Large intestine (tissue), 3 donors: ENCODE measurements at regions not wholly inside any gene's neighbourhood (a gene's known extent, or its start where the extent isn't known, plus 50 kb on each side); places are given as distances from the start of the nearest gene placed in this dataset.
"Not testable (repeated sequence)": the region's sequence is repeated elsewhere in the genome, so short reads cannot be mapped to it uniquely, and the experiment has no call there.

Experiments used
- DNase-seq, 2 donors: peaks; one replicate each; pipeline versions ENCODE4 v3.0.0 to v3.0.0-alpha.2; 2013
- H3K27ac ChIP-seq: one replicate; pipeline ENCODE4 v1.5.1; 2013; ENCODE audit warnings: low read length
- H3K27me3 ChIP-seq: 2 replicates; pipeline ENCODE4 v1.6.1; 2013; ENCODE audit warnings: low read length; ENCODE audit not compliant: control insufficient read depth, insufficient read depth
- H3K36me3 ChIP-seq: 2 replicates; pipeline ENCODE4 v1.6.1; 2013; ENCODE audit warnings: low read length; ENCODE audit not compliant: control insufficient read depth, insufficient read depth
- H3K4me1 ChIP-seq: one replicate; pipeline ENCODE4 v1.6.1; 2013; ENCODE audit warnings: low read length; ENCODE audit not compliant: control insufficient read depth, insufficient read depth
- H3K4me3 ChIP-seq: one replicate; pipeline ENCODE4 v1.5.1; 2013; ENCODE audit warnings: low read length
- H3K9me3 ChIP-seq: one replicate; pipeline ENCODE4 v1.6.1; 2013; ENCODE audit warnings: mild to moderate bottlenecking, low read depth, low read length, moderate library complexity; ENCODE audit not compliant: control insufficient read depth
- WGBS: methylation state at CpG from one replicate; pipeline ENCODE4 v1.1.5; 2013; ENCODE audit warnings: low lambda C conversion rate; ENCODE audit not compliant: insufficient coverage; 5-methylcytosine and 5-hydroxymethylcytosine counted together

DNA sequence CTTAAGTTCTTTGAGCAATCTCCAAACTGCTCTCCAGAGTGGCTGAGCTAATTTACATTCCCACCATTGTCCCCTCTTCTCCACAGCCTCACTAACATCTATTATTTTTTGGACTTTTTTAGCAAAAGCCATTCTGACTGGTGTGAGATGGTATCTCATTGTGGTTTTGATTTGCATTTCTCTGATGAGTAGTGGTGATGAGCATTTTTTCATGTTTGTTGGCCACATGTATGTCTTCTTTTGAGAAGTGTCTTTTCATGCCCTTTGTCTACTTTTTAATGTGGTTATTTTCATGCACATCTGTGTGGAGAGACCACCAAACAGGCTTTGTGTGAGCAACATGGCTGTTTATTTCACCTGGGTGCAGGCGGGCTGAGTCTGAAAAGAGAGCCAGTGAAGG lies 199.7 kb upstream of the TRPC7 start:
- no CpG with 5 or more reads among the region's 1 CpG for WGBS
- not testable (repeated sequence) for H3K36me3 ChIP-seq, DNase-seq

DNA sequence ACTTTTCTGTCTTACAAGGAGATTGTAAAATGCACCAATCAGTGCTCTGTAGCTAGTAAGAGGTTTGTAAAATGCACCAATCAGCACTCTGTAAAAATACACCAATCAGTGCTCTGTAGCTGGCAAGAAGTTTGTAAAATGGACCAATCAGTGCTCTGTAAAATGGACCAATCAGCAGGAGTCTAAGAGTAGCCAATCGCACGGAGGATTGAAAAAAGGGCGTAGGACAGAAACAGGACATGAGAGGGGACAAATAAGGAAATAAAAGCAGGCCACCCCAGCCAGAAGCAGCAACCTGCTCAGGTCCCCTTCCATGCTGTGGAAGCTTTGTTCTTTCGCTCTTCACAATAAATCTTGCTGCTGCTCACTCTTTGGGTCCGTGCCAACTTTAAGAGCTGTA lies 199.1 kb upstream of the TRPC7 start:
- H3K27ac ChIP-seq, H3K4me3 ChIP-seq, DNase-seq, H3K27me3 ChIP-seq, H3K4me1 ChIP-seq, H3K36me3 ChIP-seq, H3K9me3 ChIP-seq: not testable (repeated sequence)
- 100% methylated on average over 1 of the region's 5 CpGs for WGBS

More for the DNA sequence above, 199.7 kb upstream of the TRPC7 start:
- not testable (repeated sequence) for H3K27ac ChIP-seq, H3K27me3 ChIP-seq, H3K4me3 ChIP-seq, H3K4me1 ChIP-seq, H3K9me3 ChIP-seq

- no peaks in the 10 kb centered on the region for H3K36me3 ChIP-seq
- 57% methylated on average over 1 of the region's 6 CpGs for WGBS
- no peak overlapping the region for H3K4me3 ChIP-seq
- H3K27me3 ChIP-seq: no peaks in the 10 kb centered on the region
- H3K9me3 ChIP-seq: no peaks in the 10 kb centered on the region
- no peak for DNase-seq
- no peaks in the 10 kb centered on the region for H3K4me1 ChIP-seq
- H3K27ac ChIP-seq: no peak overlapping the region
Measured at GRCh38 chr5:136563489-136563888, 198.1 kb upstream of the TRPC7 start.

DNA sequence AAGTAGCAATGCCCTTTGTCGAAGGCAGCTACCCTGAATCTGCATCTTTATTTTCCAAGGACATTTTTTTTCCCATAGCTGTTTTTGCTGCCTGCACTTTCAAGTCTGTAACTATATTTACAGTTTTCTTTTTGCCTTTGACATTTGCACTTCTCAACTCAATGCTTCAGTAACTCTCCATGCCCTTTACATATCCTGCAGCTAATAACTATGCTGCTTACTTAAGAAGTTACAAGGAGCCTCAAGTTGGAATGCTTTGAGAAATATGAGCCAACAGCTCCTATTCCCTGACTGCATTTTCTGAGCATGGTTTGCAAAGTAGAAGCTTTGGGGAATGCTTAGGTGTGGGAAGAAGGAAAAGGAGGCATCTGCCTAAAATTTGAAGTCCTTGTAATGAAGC lies 194.8 kb upstream of the TRPC7 start:
- no peaks in the 10 kb centered on the region for H3K4me1 ChIP-seq
- no peak overlapping the region for H3K4me3 ChIP-seq
- H3K27me3 ChIP-seq: no peaks in the 10 kb centered on the region
- no peaks in the 10 kb centered on the region for H3K9me3 ChIP-seq
- no peaks in the 10 kb centered on the region for H3K36me3 ChIP-seq
- WGBS: no CpG with 5 or more reads among the region's 1 CpG
- H3K27ac ChIP-seq: no peak overlapping the region
- no peak for DNase-seq

GRCh38 chr5:136559651-136560050 lies 194.3 kb upstream of the TRPC7 start:
- Histone ChIP-seq H3K27me3 (no peaks in the 10 kb centered on the region), H3K9me3 (no peaks in the 10 kb centered on the region), H3K27ac (no peak overlapping the region), H3K4me3 (no peak overlapping the region), H3K36me3 (no peaks in the 10 kb centered on the region), H3K4me1 (no peaks in the 10 kb centered on the region)
- no peak for DNase-seq
- WGBS: 83% methylated on average over 2 of the region's 2 CpGs

DNA sequence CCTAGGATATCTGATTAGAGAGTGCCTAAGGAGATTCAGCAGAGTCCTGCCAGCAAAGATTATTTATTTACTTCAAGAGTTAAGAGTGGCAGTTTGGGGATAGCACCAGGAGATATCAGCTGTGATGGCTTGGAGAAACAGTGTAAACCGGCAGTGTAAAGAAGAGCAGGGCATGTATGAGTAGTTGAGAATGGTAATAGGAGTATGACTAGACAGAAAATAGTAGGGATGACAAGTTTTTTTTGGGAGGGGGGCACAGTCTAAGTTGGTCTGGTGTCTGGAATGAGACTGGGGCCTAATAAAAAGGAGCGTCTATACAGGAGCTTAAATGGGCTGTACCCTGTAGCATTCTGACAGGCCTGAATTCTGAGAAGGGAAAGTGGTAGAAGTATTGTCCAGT lies 181.8 kb upstream of the TRPC7 start:
- H3K9me3 ChIP-seq, H3K27me3 ChIP-seq, H3K4me1 ChIP-seq, H3K4me3 ChIP-seq, H3K27ac ChIP-seq, H3K36me3 ChIP-seq, DNase-seq: not testable (repeated sequence)
- no CpG with 5 or more reads among the region's 2 CpGs for WGBS

- H3K27ac ChIP-seq, H3K36me3 ChIP-seq, H3K4me1 ChIP-seq, H3K27me3 ChIP-seq, H3K9me3 ChIP-seq, H3K4me3 ChIP-seq, DNase-seq: not testable (repeated sequence)
- WGBS: no CpG with 5 or more reads among the region's 3 CpGs
Measured at GRCh38 chr5:136546441-136546840, 181.1 kb upstream of the TRPC7 start.

- WGBS: no CpG with 5 or more reads among the region's 5 CpGs
- not testable (repeated sequence) for H3K4me1 ChIP-seq, DNase-seq, H3K36me3 ChIP-seq, H3K27me3 ChIP-seq, H3K27ac ChIP-seq, H3K9me3 ChIP-seq, H3K4me3 ChIP-seq
Measured at GRCh38 chr5:136545031-136545430, 179.7 kb upstream of the TRPC7 start.

DNA sequence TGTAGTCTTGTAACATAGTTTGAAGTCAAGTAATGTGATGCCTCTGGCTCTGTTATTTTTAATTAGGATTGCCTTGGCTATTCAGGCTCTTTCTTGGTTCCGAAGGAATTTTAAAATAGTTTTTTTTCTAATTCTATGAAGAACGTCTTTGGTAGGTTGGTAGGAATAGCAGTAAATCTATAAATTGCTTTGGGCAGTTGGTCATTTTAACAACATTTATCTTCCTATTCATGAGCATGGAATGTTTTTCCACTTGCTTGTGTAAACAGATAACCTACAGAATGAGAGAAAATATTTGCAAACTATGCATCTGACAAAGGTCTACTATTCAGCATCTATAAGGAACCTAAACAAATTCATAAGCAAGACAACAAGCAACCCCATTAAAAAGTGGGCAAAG lies 173.2 kb upstream of the TRPC7 start:
- H3K36me3 ChIP-seq: no peaks in the 10 kb centered on the region
- no peaks in the 10 kb centered on the region for H3K9me3 ChIP-seq
- no peak for DNase-seq
- no peak overlapping the region for H3K4me3 ChIP-seq
- H3K27me3 ChIP-seq: no peaks in the 10 kb centered on the region
- no peak overlapping the region for H3K27ac ChIP-seq
- H3K4me1 ChIP-seq: no peaks in the 10 kb centered on the region
- 100% methylated on average over 2 of the region's 2 CpGs for WGBS

DNA sequence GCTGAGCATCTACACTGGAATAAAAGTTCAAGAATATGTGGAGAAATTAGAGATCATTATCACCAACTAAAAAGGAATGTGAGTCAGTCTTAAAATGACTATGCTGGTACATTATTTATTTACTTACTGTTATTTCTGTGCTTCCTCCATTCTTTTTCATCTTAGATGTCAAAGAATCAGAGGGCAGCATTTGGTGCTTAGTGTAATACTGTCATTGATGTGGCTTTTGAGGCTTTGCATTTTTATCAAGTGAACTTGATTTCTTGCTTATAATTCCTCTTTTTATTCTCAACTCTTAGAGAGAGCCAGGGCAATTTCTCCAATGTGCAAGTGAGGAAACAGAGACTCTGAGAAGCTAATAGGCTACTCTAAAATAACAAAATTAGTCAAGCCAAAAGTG lies 163.7 kb upstream of the TRPC7 start:
- Histone ChIP-seq H3K4me3 (no peak overlapping the region), H3K4me1 (no peaks in the 10 kb centered on the region), H3K27me3 (no peaks in the 10 kb centered on the region), H3K27ac (no peak overlapping the region), H3K9me3 (no peaks in the 10 kb centered on the region), H3K36me3 (no peaks in the 10 kb centered on the region)
- no peak for DNase-seq

- Histone ChIP-seq H3K27ac (no peak overlapping the region), H3K36me3 (no peaks in the 10 kb centered on the region), H3K27me3 (no peaks in the 10 kb centered on the region), H3K4me3 (no peak overlapping the region), H3K9me3 (no peaks in the 10 kb centered on the region), H3K4me1 (no peaks in the 10 kb centered on the region)
- no CpG with 5 or more reads among the region's 2 CpGs for WGBS
- no peak for DNase-seq
Measured at GRCh38 chr5:136528481-136529030, 163.2 kb upstream of the TRPC7 start.
